ENCODE measurements at regions not wholly inside any gene's neighbourhood (a gene's known extent, or its start where the extent isn't known, plus 50 kb on each side); places are given as distances from the start of the nearest gene placed in this dataset.

- TF ChIP-seq CTCF (IDR thresholded peaks at IDR 0.05), result no peak
- TF ChIP-seq POLR2A (IDR thresholded peaks at IDR 0.05), result no peak
Measured at GRCh38 chrX:40172401-40173142, 74.8 kb upstream of the BCOR start.

All from testis (tissue), 2 donors.